ENCODE measurements at regions not wholly inside any gene's neighbourhood (a gene's known extent, or its start where the extent isn't known, plus 50 kb on each side); places are given as distances from the start of the nearest gene placed in this dataset.

GRCh38 chr3:25056036-25056755, 371.9 kb upstream of the RARB start:
- no peak for DNase-seq

GRCh38 chr3:25056803-25057351, 371.2 kb upstream of the RARB start:
- no peak for DNase-seq

- no peak for DNase-seq
Observed at GRCh38 chr3:25057379-25057778, 370.7 kb upstream of the RARB start.

GRCh38 chr3:25064681-25065080, 363.4 kb upstream of the RARB start:
- DNase-seq, result no peak

- no peak for DNase-seq
Observed at GRCh38 chr3:25069970-25070369, 358.1 kb upstream of the RARB start.

GRCh38 chr3:25071846-25072245, 356.2 kb upstream of the RARB start:
- DNase-seq, result no peak

GRCh38 chr3:25073423-25073822, 354.6 kb upstream of the RARB start:
- DNase-seq, result no peak

GRCh38 chr3:25074149-25074548, 353.9 kb upstream of the RARB start:
- no peak for DNase-seq

- no peak for DNase-seq
Observed at GRCh38 chr3:25080461-25080860, 347.6 kb upstream of the RARB start.

- DNase-seq, result no peak
Observed at GRCh38 chr3:25084016-25084415, 344.0 kb upstream of the RARB start.

- no peak for DNase-seq
Observed at GRCh38 chr3:25086721-25087120, 341.3 kb upstream of the RARB start.

GRCh38 chr3:25088284-25088683, 339.8 kb upstream of the RARB start:
- no peak for DNase-seq

GRCh38 chr3:25090698-25091453, 337.2 kb upstream of the RARB start:
- no peak for DNase-seq

- no peak for DNase-seq
Observed at GRCh38 chr3:25091934-25092333, 336.1 kb upstream of the RARB start.

- DNase-seq, result no peak
Observed at GRCh38 chr3:25094932-25095685, 333.0 kb upstream of the RARB start.

GRCh38 chr3:25096536-25096935, 331.5 kb upstream of the RARB start:
- DNase-seq, result no peak

- no peak for DNase-seq
Observed at GRCh38 chr3:25097023-25097422, 331.0 kb upstream of the RARB start.

- DNase-seq, result no peak
Observed at GRCh38 chr3:25099666-25100065, 328.4 kb upstream of the RARB start.

GRCh38 chr3:25103391-25103790, 324.7 kb upstream of the RARB start:
- no peak for DNase-seq

GRCh38 chr3:25107918-25108617, 320.0 kb upstream of the RARB start:
- DNase-seq, result no peak

- DNase-seq, result no peak
Observed at GRCh38 chr3:25110642-25111041, 317.4 kb upstream of the RARB start.

GRCh38 chr3:25113891-25114290, 314.2 kb upstream of the RARB start:
- DNase-seq, result no peak

- no peak for DNase-seq
Observed at GRCh38 chr3:25114532-25114931, 313.5 kb upstream of the RARB start.

Data from activated effector memory CD4-positive, alpha-beta T cell treated with anti-CD3 and anti-CD28 coated beads, Interleukin-2, amount 50 U/mL, for 16 hours (primary cell).